OCI-M1 (cell line): ENCODE measurements at regions not wholly inside any gene's neighbourhood (a gene's known extent, or its start where the extent isn't known, plus 50 kb on each side); places are given as distances from the start of the nearest gene placed in this dataset.
A peak's percentile ranks its signal among the peaks of the same experiment; 100 is the strongest.
"Not testable (repeated sequence)": the region's sequence is repeated elsewhere in the genome, so short reads cannot be mapped to it uniquely, and the experiment has no call there.

Experiments
- DNase-seq: peaks from one replicate; lab custom pipeline; 2025; lab: John Stamatoyannopoulos, UW

GRCh38 chr1:221527886-221528624 lies 213.8 kb downstream of the DUSP10 start:
- no peak for DNase-seq

GRCh38 chr1:221530159-221530558 lies 211.7 kb downstream of the DUSP10 start:
- not testable (repeated sequence) for DNase-seq

DNA sequence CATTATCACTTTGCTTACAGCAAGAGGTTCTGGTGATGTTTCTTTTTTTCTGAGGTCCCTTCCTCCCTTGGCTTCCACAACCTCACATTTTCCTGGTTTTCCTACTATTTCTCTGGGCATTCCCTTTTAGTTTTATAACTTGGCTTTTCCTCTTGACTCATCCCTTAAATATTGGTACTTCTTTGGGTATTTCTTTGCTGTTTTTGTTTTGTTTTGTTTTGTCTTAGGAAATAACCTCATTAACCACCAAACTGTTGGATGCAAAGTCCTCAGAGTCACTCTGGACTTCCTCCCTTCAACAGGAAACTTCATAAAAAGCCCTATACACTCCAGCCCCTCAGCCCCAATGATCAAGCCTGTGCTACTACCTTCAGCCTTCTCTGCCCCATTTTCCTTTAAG lies 211.1 kb downstream of the DUSP10 start:
- DNase-seq = no peak

DNA sequence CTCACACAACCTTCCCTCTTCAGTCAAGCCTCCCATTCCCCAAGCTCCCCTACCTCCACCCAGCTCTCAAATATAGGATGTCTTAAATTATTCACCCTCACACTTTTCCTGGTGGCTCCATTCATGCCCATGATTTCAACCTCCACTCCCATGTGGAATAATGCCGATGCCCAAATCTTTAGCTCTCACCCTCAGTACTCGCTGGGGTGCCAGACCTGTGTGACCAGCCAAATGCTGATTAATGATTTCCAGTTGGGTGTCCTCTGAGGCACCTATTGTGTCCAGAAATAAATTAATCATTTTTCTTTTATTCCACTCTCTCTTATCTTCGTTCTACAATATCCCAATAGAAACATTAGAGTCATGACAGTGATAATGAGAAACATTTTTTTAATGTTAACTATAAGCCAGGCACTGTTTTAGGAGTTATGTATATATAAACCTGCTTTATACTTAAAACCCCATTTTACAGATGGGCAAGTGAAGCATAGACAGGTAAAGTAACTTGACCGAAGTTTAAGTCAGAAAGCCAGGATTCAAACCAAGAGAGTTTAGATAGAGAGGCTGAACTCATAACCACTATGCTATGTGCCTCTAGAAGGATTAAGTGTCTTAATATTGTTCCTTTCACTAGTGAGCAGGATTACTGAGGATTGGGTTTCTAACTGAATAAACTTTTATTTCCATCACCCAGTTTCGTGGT lies 209.7 kb downstream of the DUSP10 start:
- DNase-seq = no peak

- DNase-seq = no peak
These were observed 200.6 kb downstream of the DUSP10 start for GRCh38 chr1:221541296-221541695.

- DNase-seq = peak; percentile 71
These were observed 198.3 kb downstream of the DUSP10 start for GRCh38 chr1:221543529-221544120.

GRCh38 chr1:221548942-221549341 lies 192.9 kb downstream of the DUSP10 start:
- no peak for DNase-seq

DNA sequence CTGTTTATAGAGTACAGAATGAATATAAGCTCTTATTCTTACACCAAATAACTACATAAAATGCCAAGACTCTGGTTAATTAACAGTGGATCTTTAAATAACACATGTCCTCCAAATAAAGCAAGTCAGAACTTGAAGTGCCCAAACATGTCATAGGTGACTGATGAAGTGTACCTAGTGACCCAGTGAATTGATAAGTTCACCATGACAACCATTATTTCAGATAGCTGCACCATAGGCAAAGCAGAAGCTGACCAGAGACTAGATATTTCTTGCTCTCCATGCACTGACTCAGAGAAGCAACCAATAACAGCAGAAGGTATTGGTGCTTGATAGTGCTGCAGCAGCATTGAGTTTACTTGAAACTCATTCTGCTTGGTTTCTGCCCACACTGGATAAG lies 192.1 kb downstream of the DUSP10 start:
- no peak for DNase-seq

- DNase-seq = not testable (repeated sequence)
These were observed 189.1 kb downstream of the DUSP10 start for GRCh38 chr1:221552792-221553191.

DNA sequence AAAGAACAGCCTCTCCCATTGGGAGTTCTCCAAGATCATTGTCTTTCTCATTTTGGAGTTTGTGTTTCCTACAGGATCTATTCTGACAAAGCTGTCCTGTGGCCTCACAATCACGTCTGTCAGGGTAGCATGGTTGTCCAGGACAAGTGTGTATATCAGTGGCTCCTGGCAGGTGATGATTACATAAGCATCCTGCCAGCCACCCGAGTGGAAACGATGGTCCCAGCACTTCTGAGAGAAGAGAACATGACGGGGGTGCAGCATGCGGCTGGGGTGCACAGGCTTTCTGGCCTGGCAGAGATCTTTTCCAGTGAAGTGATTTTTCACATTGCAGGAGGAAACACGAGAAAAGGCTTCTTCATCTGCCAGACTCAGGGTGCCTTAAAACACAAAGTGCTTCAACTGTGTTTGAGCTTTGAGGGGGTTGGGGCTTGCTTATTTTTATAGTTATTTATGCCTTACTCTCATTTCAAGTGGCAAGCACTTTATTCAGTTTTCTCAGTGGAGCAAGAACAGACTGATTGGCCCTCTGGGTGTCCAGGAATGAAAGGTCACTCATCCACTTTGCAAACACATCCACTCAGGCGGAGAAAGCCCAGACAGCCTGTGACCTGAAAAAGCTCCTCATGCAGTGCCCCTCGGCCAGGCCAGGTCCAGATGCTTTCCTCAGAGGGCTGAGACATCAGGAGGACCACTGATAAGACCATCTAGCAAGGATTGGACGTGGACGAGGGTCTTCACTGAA lies 186.0 kb downstream of the DUSP10 start:
- DNase-seq = no peak

GRCh38 chr1:221556435-221556834 lies 185.5 kb downstream of the DUSP10 start:
- DNase-seq = no peak

GRCh38 chr1:221557013-221557412 lies 184.9 kb downstream of the DUSP10 start:
- DNase-seq = no peak

GRCh38 chr1:221558396-221558795 lies 183.5 kb downstream of the DUSP10 start:
- no peak for DNase-seq

- peak; percentile 28 for DNase-seq
These were observed 182.0 kb downstream of the DUSP10 start for GRCh38 chr1:221559911-221560310.

- no peak for DNase-seq
These were observed 179.1 kb downstream of the DUSP10 start for GRCh38 chr1:221562542-221563475.

DNA sequence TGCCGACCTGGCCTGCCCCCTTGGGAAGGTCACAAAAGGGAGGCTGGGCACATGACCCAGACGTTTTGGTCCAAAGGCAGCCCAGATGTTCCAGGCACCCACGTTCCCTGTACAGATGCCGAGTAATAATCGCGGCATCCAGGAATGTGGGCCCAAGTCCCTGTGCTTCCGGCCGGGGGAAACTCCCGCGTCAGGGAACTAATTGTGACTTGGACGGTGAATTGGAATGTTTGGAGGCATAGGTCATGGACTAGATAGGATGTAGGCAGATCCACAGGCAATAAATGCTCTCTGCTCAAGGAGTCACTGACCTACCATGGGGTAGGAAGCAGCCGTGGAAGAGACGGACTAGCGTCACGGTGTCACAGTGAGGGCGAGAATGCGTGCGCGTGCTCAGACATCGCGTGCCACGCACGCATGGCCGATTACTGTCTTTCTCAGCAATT lies 178.4 kb downstream of the DUSP10 start:
- no peak for DNase-seq

- no peak for DNase-seq
These were observed 177.0 kb downstream of the DUSP10 start for GRCh38 chr1:221564891-221565290.

DNA sequence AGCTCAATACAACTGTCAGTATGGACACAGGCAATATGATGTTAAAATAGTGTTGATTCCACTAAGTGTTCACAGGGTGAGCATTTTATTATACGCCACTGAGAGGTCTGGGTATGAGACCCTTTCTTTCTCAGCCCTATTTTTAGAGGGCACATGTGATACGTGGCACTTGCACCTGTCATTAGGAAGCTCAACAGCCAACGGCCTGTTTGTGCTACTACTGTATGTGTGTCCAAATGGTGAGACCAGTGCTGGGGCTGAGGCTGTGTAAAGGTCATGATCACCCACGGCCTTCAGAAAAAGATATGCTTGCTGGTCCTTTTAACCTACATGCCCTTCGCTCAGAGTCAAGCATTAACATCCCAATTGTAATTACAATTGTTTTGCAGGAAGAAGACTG lies 176.2 kb downstream of the DUSP10 start:
- no peak for DNase-seq

DNA sequence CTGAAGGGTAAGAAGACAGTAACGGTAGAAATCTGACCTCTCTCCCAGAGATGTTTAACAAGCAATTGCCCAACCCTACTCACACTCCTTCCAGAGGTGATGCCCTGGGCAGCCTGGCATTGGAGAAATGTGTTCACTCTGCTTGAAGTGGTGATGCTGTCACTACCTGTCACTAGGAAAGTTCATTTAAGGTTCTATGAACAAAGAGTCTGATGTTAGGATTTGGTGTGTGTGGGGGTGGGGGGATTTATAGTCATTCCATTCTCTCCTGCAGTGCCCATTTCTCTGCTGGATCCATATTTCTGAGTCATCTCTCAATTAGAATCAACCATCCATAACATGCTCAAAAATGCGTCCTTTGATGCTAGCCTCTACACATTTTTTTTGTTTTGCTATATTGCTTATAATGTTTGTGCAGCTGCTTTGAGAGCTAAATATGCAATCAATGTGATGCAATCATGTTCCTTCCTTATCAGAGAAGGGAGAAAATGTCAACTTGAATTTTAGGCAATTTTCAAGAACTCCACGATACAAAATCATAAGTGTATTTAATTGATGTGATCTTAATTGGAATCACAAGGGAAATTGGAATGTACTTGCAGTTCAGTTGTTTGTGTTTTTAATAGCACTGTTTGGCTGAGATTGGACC lies 173.9 kb downstream of the DUSP10 start:
- DNase-seq = peak; percentile 7

GRCh38 chr1:221573756-221574155 lies 168.1 kb downstream of the DUSP10 start:
- DNase-seq = no peak

DNA sequence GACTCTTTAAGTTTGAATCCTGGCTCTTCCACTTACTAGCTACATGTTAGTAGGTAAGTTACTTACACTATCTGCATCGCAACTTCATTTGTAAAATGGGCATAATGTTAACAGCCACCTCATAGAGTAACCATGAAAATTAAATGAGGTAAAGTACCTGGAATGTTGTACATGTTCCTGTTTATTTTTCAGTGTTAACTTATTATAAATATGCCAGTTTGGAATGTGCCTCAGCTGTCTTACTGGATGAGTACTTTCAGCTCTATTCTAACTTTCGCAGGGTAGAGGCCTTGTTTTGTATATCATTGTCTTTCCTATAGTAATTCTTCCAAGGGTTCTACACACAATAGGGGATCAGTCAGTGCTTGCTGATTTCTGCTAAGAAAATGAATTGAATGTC lies 167.4 kb downstream of the DUSP10 start:
- DNase-seq = no peak
